ENCODE measurements at regions not wholly inside any gene's neighbourhood (a gene's known extent, or its start where the extent isn't known, plus 50 kb on each side); places are given as distances from the start of the nearest gene placed in this dataset.
A peak's percentile ranks its signal among the peaks of the same experiment; 100 is the strongest.

DNA sequence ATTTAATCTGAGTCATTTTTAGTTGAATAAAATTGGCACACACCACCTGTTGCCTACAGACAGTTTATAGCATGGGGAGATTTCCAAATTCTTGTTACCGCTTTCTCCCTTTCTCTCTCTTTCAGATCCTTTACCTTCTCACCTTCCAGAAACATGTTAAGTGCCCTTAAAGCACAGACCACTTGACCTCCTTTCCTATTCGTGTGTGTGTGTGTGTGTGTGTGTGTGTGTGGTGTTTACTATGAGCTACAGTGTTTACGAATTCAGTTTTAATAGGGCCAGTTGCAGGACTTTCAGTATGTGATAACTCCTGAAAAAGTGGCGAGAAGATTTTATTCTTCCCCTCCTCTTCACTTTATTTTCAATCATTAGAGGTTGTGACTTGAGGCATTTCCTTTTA, 258.1 kb downstream of the BMP2 start:
- no peak overlapping the region for H3K27ac ChIP-seq

DNA sequence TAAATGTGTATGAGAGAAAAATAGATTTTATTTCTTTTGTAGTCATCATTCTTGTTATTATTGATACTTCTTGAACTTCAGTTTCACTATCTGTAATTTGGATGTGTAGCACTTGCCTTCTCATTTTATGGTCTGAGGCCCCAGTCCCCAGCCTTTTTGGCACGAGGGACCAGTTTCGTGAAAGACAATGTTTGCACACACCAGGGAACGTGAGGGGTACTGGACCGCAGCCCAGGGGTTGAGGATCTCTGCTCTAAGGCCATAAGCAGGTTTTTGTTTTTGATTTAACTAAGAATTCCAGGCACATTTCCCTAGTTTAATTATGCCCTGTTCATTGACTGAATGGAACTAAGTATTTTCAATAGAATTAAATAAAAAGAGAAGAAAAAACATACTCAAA, 261.5 kb downstream of the BMP2 start:
- H3K27ac ChIP-seq: no peak overlapping the region
- DNase-seq (ENCODE audit: low read depth, low spot score): no peak

More for the DNA sequence above, 258.1 kb downstream of the BMP2 start:
- DNase-seq (ENCODE audit: low read depth, low spot score): no peak

DNA sequence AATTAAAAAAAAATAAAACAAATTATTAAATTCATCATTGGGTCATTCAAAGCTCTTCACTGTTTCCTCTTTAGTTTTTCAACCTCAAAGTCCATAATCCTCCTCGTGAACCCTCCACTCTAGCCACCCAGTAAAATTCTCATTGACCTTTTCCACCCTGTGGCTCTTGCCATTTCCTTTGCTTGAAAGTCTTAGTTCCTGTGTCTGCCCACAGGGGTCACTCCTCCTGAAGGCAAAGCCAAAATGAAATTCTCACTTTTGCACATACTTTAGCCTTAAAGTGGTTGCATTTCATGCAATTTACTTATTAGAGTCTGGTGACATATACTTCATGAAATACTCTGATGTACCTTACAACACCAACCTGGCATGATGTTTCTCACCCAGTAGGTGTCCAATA, 263.7 kb downstream of the BMP2 start:
- DNase-seq (ENCODE audit: low read depth, low spot score): no peak
- no peak overlapping the region for H3K27ac ChIP-seq

DNA sequence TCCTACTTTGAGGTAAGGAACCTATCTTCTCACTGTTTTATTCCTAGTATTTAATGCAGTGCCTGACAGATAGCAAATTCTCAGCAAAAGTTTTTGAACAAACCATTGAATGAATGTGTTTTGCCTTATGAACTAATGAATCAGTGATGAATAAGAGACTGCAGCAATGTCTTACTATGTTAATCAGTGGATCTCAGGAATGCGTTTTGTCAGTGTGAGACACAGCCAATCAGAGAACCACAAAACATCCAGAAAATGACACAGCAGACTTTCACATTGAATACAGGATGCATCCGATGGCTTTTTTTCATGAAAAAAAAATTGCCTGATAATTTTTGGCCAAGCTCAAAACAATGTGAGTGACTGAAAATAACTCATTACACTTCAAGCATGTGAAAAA, 270.5 kb downstream of the BMP2 start:
- no peak for DNase-seq (ENCODE audit: low read depth, low spot score)

DNA sequence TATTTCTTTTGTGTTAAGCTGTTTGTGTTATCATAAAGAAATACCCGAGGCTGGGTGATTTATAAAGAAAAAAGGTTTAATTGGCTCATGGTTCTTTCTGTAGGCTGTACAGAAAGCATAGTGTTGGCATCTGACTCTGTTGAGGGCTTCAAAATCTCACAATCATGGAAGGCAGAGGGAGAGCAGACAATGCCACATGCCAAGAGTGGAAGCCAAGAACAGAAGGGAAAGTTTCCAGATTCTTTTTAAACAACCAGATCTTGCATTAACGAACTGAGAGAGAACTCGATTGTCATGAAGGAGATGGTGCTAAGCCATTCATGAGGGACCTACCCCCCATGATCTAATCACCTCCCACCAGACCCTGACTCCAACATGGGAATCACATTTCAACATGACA, 290.1 kb downstream of the BMP2 start:
- H3K27ac ChIP-seq: no peak overlapping the region
- no peak for DNase-seq (ENCODE audit: low read depth, low spot score)

More for the DNA sequence above, 270.5 kb downstream of the BMP2 start:
- H3K27ac ChIP-seq: no peak overlapping the region

DNA sequence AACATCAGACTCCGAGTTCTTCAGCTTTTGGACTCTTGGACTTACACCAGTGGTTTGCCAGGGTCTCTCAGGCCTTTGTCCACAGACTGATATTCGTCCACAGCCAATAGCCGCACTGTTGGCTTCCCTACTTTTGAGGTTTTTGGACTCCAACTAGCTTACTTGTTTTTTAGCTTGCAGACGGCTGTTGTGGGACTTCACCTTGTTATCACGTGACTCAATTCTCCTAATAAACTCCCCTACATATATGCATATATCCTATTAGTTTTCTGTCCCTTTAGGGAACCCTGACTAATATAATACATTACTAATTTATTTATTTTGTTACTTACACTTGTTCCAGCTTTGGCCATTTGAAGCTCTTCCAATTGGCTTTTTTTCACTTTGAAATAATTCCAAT, 311.3 kb downstream of the BMP2 start:
- H3K27ac ChIP-seq: no peak overlapping the region
- DNase-seq (ENCODE audit: low read depth, low spot score): no peak

DNA sequence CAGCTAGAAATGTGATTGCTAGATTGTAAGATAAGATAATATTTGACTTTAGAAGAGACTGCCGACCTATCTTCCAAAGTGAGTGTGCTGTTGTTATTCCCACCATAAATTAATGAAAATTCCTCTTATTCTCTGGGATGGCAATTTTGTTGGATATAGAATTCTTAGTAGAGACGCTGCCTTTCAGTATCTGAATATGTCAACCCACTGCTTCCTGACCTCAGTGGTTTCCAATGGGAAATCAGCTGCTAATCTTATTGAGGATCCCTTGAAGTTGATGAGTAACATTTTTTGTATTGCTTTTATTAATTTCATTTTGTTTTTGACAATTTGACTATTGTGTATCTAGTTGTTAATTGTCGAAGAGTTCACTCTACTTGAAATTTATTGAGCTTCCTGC, 313.0 kb downstream of the BMP2 start:
- no peak overlapping the region for H3K27ac ChIP-seq
- no peak for DNase-seq (ENCODE audit: low read depth, low spot score)

DNA sequence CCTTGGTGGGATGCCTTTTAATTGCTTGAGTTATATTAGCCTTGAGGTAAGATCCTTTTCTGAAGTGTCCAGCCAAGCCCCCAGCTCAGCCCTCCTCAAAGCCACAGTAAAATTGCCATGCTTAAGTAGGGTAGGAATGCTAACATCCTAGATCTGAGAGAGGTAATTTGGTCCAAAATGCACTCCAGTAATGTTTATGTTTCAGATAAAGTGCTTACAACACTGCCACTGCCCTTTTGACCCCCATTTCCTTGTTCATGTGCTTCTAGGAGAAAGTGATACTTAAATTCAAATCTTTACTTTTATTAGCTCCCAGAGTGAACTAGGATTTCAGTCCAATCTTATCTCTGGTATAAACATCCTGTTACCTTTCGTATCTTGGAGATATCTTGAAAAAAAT, 318.0 kb downstream of the BMP2 start:
- no peak overlapping the region for H3K27ac ChIP-seq
- no peak for DNase-seq (ENCODE audit: low read depth, low spot score)

DNA sequence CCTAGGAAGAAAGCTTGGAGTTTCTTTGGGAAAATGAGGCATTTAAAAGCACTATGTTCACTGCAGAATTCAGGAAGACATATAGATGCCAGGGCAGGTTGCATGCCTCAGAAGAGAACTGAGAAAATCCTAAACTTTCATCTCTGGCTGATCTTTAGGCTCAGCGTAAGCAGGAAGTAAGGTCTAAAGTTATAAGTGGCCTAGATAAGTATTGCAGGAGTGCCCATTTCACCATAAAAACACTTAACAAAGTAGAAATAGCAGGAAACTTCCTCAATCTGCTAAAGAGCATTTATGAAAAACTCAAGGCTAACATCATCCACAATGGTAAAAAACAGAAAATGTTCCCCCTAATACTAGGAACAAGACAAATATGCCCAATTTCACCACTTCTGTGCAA, 320.3 kb downstream of the BMP2 start:
- no peak overlapping the region for H3K27ac ChIP-seq
- DNase-seq (ENCODE audit: low read depth, low spot score): no peak

DNA sequence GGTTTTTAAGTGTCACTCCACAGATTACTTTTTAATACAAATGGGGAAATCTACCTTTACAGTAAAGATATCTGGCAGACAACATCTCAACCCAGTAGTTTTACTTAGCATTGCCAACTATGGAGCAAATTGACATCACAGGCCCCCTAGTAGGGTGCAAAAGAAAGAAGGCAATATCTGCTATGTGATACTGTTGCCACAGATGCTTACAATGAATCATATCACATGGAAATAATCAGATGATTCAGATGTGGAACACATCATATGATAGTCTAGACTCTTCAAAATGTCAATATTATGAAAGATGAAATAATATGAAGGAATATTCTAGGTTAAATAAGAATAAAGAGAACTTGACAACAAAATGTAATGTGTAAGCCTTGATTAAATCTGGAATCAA, 322.5 kb downstream of the BMP2 start:
- no peak overlapping the region for H3K27ac ChIP-seq
- peak; percentile 26 for DNase-seq (ENCODE audit: low read depth, low spot score)

DNA sequence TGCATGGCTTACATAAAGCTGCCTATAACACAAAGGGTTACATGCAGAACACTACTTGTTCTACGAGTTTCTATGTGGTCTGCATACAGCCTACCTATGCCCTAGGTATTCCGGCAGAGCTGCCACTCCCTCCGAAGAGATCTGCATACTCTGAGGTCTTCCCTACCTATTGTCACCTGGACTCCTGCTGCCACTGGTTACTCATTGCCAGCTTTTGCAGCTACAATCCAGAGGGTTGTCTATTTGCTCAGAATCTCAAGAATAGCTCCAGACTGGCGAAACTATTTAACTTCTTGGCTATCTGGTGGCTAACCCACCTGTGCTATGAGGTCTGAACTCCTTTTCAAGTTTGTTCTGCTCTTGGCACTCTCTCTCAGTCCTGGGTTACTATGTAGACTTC, 323.3 kb downstream of the BMP2 start:
- H3K27ac ChIP-seq: no peak overlapping the region
- DNase-seq (ENCODE audit: low read depth, low spot score): peak; percentile 64

DNA sequence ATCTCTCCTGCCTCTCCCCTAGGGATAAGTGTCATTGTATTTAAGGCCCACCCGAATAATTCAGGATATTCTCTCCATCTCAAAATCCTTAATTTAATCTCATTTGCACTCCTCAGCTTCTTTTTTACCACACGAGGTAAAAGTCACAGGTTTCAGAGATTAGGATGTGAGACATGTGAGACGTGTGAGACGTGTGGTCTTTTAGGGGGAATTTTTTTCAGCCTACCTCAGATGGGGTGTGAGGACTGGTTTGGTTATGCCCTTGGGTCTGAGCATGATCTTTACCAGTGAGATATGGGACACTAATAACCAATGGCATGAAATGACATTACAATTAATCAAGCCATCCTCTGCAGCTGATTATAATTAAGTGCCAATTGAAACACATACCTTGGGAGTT, 324.2 kb downstream of the BMP2 start:
- H3K27ac ChIP-seq: no peak overlapping the region
- no peak for DNase-seq (ENCODE audit: low read depth, low spot score)

DNA sequence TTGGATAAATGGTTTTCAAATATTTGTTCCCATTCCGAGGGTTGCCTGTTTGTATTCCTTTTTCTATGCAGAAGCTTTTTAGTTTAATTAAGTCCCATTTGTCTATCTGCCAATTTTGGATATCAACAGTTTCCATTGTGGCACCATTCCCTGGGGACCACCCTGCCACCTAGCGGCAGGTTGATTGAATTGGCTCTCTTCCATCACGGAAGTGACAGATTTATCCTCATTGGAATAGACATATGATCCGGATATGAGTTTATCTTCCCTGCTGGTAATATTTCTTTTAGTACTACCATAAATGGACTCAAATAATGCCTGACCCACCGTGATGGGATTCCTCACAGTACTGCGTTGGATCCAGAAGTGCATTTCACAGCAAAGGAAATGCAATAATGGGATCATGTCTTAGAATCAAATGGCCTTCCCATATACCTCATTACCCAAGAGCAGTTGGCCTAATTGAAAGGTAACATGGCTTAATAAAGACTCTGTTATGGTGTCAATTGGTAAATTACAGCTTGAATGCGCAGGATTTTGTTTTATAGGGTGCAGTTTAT, 327.0 kb downstream of the BMP2 start:
- DNase-seq (ENCODE audit: low read depth, low spot score): no peak
- no peak overlapping the region for H3K27ac ChIP-seq

DNA sequence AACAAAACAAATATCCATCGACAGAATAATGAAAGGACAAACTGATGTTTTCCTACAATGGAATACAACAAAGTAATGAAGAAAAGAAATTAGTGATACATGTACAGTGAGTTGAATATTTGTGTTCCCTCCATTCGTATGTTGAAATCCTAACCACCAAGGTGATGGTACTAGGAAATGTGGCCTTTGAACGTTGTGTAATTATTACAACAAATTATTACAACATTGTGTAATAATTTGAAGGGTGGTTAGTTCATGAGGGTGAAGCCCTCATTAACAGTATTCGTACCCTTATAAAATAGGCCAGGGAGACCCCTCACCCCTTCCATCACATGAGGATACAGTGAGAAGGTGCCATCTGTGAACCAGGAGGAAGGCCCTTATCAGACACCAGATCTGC, 339.4 kb downstream of the BMP2 start:
- no peak overlapping the region for H3K27ac ChIP-seq
- DNase-seq (ENCODE audit: low read depth, low spot score): no peak

DNA sequence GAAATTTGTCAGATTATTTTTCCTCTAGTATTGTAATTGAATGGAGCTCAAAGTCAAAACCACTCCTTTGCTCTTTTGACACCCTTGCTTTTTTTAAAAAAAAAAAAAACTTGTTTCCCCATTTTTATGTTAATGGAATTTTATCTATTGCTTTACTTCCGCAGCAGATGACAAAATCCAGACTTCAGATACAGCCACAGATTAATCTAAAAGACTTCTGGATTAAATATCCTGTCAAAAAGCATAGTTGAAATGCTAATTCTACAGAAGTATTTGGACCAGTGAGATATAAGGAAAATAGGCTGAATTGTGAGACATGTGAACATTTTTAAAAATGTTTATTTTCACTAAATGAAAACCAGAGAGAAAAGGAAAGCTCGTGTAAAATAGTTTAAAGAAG, 341.4 kb downstream of the BMP2 start:
- H3K27ac ChIP-seq: no peak overlapping the region

DNA sequence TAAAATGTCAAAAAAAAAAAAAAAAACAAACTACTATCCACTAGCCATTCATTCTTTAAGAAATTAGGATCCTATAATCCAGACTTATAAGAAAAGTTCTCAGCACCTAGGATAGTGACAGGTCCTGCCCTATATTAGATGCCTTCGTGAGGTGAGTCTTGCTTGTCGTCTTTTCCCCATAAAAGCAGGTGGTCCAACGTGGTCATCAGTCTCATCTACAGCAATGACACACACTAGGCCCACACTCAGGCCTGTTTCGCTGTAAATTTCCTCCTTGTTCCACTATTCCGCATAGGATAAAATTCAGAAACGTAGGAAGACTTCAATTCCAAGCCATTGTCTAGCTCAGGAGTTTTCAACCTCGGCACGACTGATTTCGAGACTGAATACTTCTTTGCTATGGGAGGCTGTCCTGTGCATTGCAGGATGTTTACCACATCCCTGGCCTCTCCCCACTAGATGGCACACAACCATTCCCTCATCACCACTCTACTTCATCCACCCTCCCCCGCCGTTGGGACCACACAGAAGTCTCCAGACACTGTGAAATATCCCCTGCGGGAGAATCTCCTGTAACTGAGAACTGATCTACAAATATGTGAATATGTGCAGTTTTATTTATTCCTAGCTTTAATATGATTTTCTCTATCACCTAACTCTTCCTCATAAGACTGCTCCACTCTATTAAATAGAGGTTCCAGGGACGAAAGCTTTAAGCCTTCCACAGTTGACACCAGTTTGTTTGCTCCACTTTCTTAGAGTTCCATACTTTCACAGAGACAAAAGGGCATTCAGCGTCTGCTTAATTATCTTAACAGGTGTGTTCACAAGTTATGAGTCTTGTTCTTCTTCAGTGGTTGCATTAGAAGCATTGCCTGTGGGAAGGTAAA, 346.3 kb downstream of the BMP2 start:
- DNase-seq (ENCODE audit: low read depth, low spot score): no peak
- H3K27ac ChIP-seq: no peak overlapping the region

More for the DNA sequence above, 341.4 kb downstream of the BMP2 start:
- DNase-seq (ENCODE audit: low read depth, low spot score): no peak

DNA sequence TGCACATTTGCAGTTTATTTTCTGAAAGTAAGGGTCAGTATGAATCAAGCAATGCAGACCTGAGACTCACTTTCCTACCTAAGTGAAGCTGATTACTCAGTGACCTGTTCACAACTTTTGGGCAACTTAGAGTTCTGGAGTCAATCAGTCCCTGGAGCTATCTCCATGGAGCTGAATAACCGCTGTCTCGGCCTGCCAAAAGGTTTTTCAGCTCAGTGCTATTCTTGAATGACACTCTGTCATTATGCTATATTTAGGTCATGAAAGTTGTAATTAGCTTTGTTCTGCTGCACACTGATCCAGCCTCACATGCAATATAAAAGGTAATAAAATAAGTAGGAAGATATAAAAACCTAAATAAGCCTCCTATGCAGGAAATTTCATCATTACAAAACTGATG, 356.0 kb downstream of the BMP2 start:
- DNase-seq (ENCODE audit: low read depth, low spot score): no peak
- no peak overlapping the region for H3K27ac ChIP-seq

DNA sequence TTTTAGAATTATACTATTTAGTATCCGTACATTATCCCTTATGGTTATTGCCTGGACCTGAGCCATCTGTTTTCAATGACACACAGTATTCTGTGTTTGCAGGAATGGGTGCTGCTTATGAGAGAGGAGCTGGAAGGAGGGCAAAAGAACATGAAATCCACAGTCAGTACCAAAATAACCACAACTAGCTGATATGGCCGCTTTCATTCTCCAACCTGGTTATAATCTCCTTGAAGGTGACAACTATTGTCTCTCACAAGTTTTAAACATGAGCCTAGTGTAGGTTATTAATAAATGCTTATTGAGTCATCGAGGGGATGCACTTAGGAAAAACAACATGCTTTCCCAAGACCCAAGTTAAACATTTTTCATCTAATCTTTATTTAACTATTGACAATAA, 356.6 kb downstream of the BMP2 start:
- H3K27ac ChIP-seq: no peak overlapping the region

DNA sequence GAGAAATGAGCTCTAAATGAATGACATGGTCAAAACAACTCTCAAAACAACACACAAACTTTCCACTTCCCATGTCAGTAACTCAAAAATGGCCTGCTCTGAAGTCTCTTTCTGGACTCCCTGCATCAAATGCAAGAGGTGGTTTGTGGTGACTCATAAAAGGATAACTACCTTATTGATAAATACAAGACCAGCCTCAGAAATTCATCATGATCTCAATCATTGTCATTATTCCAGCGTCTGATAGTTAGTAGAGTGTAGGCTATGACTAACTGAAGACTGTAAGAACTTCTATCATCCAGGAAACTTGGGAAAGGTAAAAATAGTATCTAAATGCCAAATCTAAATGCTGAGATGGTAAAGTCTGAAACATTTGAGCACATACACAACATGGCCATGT, 369.4 kb downstream of the BMP2 start:
- no peak overlapping the region for H3K27ac ChIP-seq
- DNase-seq (ENCODE audit: low read depth, low spot score): no peak

More for the DNA sequence above, 356.6 kb downstream of the BMP2 start:
- DNase-seq (ENCODE audit: low read depth, low spot score): no peak

DNA sequence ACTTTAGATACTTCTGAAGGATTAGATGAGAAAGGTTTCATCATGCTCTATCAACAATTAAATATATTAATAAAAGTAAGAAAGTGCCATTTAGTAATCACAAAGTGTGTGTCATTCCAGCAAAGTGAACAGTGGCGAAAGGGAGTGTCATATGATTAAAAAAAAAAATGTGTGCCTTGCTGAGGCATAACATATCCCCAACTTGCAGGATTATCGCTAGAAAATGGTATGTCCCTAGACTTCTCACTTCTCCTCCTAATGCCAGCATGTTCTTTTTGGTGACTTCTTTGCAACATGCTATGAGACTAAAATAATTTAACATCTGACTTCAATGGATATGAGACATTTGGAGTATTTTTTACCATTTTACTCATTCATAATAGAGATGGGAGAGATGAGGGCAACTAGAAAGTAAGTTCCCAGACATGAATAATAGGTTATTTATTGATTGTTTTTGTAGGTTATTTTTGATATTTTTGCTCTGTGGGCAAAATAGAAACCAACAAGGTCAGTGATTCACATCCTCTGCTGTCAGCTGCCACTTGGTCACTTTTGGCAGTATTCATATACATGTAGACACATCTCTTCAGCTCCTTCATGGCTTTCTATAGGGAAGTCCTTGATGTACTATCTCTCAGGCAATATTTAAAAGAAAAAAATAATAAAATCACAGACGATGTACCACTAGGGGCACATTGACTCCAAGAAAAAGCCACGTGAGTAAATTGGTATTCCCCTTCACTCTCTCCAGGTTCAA, 370.1 kb downstream of the BMP2 start:
- DNase-seq (ENCODE audit: low read depth, low spot score): no peak
- H3K27ac ChIP-seq: no peak overlapping the region

DNA sequence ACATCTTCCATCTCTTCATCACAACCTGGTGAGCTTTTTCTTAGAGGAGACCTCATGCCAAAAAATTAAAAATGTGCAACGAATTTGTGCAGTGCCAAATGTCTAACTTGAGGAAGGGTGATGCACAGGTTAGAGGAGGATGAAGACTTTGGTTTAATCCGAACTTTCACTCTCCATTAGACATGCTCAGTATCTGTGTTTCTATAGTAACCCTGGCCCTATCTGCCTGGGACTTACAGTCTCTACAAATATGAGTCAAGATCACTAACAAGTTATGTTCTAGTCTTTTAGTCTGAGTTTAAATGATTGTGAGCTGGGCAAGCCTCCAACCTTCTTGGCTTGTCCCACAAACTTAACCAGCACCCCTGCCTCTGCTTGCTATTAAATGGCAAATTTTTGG, 377.0 kb downstream of the BMP2 start:
- no peak overlapping the region for H3K27ac ChIP-seq
- DNase-seq (ENCODE audit: low read depth, low spot score): no peak

Measured in epithelial cell of prostate (primary cell).